Stimulated activated naive B cell treated with anti-CD40 and anti-IgM and Interleukin-4, amounts not matched to agents 10 μg/mL and 1 μg/mL and 100 μg/mL, for 72 hours (primary cell): ENCODE measurements at regions not wholly inside any gene's neighbourhood (a gene's known extent, or its start where the extent isn't known, plus 50 kb on each side); places are given as distances from the start of the nearest gene placed in this dataset.

Source experiments
- ATAC-seq, 2 donors: fragments of 150-1000 bp; cut with Tn5 transposase; replicated peaks; 2 replicates each; pipeline ENCODE4 v1.10.0; 2021; ENCODE audit warnings: moderate library complexity in 1 of 2
- DNase-seq: peaks from one replicate; pipeline ENCODE4 v3.0.0; 2021
- H3K27ac Mint-ChIP-seq: one replicate; pipeline ENCODE4 v1.8.0; 2022; ENCODE audit warnings: mild to moderate bottlenecking, mixed read lengths
- H3K27me3 Mint-ChIP-seq, 2 donors: one replicate each; pipeline ENCODE4 v1.8.0; 2022; ENCODE audit warnings: mixed read lengths in 2 of 2
- H3K36me3 Mint-ChIP-seq, 2 donors: one replicate each; pipeline ENCODE4 v1.8.0; 2022; ENCODE audit warnings: mixed read lengths in 2 of 2, mild to moderate bottlenecking in 1 of 2
- H3K4me1 Mint-ChIP-seq, 2 donors: one replicate each; pipeline ENCODE4 v1.8.0; 2022; ENCODE audit warnings: mixed read lengths in 2 of 2, mild to moderate bottlenecking in 1 of 2
- H3K4me3 Mint-ChIP-seq, 2 donors: one replicate each; pipeline ENCODE4 v1.8.0; 2022; ENCODE audit warnings: mild to moderate bottlenecking in 2 of 2, mixed read lengths in 2 of 2, moderate library complexity in 1 of 2
- H3K9me3 Mint-ChIP-seq, 2 donors: one replicate each; pipeline ENCODE4 v1.8.0; 2022; ENCODE audit warnings: mixed read lengths in 2 of 2, mild to moderate bottlenecking in 1 of 2

DNA sequence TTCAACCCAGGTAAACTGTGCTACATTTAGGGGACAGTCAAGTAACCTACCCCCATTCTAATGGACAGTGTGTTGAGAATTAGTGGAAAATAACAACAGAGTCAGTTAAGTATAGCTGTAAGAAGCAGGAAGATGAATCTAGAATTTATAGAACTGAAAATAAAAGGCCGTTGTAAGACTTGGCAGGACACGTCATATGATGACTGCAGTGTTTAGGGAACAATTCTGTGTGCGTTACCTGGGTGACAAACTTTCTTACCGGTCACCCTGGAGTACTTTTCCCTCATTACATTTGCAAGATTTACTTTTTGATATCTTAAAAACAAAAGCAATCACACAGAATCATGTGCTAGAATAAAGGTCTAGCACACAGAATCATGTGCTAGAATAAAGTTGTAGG is 536.3 kb upstream of the ZNF717 start:
- Mint-ChIP-seq H3K4me1 (no peaks in the 10 kb centered on the region), H3K4me3 (no peak overlapping the region), H3K27me3 (no peaks in the 10 kb centered on the region), H3K27ac (no peak overlapping the region), H3K9me3 (no peaks in the 10 kb centered on the region), H3K36me3 (no peaks in the 10 kb centered on the region)
- ATAC-seq = no peak
- no peak for DNase-seq

DNA sequence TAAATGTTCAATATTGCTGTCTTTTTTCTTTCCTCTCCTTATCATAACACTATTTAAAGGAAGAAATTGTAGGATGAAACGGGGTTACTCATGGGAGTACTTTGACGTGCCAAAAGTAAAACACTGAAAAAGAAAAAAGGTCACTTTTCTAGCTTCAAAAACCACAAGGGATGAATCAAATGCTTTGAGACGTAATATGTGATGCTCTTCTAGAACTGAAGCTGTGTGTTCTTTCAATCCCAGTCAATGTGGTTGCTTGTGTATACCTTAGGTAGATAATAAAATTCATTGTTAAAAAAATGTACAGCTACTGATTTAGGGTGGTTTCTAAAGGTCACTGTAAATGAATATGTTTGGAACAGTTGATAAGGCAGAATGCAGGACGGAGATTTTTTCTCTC is 538.8 kb upstream of the ZNF717 start:
- ATAC-seq (no peak), DNase-seq (no peak)
- Mint-ChIP-seq H3K27me3 (no peaks in the 10 kb centered on the region), H3K9me3 (peaks cover 0 to 2% of the 10 kb centered on the region in 2 donors), H3K36me3 (no peaks in the 10 kb centered on the region), H3K4me1 (no peaks in the 10 kb centered on the region), H3K4me3 (no peak overlapping the region), H3K27ac (no peak overlapping the region)

- ATAC-seq = no peak
- DNase-seq = no peak
- Mint-ChIP-seq H3K27ac (no peak overlapping the region), H3K4me3 (no peak overlapping the region), H3K9me3 (peaks cover 0 to 3% of the 10 kb centered on the region in 2 donors), H3K27me3 (no peaks in the 10 kb centered on the region), H3K4me1 (no peaks in the 10 kb centered on the region), H3K36me3 (no peaks in the 10 kb centered on the region)
Measured at GRCh38 chr3:76345878-76346277, 560.5 kb upstream of the ZNF717 start.

DNA sequence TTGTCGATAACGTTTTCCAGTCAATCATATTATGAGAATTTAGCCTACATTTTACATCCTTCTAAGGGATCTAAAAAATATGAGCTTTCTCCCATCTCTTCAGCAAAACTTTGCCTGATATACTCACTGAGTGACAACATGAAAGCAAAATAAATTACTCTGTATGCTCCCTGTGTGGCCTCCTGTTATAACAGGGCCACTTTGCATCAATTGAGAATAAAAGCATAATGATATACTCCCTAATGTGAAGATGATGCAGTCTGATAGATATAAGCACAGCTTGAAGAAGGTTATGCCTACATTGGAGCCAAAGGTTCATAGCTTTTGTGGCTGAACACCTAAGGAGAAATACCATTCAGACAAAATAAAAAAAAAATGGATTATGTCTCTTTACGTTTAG is 561.3 kb upstream of the ZNF717 start:
- Mint-ChIP-seq H3K4me3 (no peak overlapping the region), H3K9me3 (peaks cover 0 to 3% of the 10 kb centered on the region in 2 donors), H3K36me3 (no peaks in the 10 kb centered on the region), H3K27me3 (no peaks in the 10 kb centered on the region), H3K27ac (no peak overlapping the region), H3K4me1 (no peaks in the 10 kb centered on the region)
- DNase-seq (no peak), ATAC-seq (no peak)

- no peak for DNase-seq
- H3K4me3 Mint-ChIP-seq = no peak overlapping the region
- H3K27ac Mint-ChIP-seq = no peak overlapping the region
- H3K36me3 Mint-ChIP-seq = no peaks in the 10 kb centered on the region
- ATAC-seq = no peak
- peaks cover 0 to 3% of the 10 kb centered on the region in 2 donors for H3K9me3 Mint-ChIP-seq
- no peaks in the 10 kb centered on the region for H3K4me1 Mint-ChIP-seq
- H3K27me3 Mint-ChIP-seq = no peaks in the 10 kb centered on the region
Measured at GRCh38 chr3:76349715-76350480, 564.5 kb upstream of the ZNF717 start.

- Mint-ChIP-seq H3K27me3 (no peaks in the 10 kb centered on the region), H3K4me3 (no peak overlapping the region), H3K9me3 (peaks cover 0 to 2% of the 10 kb centered on the region in 2 donors), H3K36me3 (no peaks in the 10 kb centered on the region), H3K4me1 (no peaks in the 10 kb centered on the region), H3K27ac (no peak overlapping the region)
- DNase-seq (no peak), ATAC-seq (no peak)
Measured at GRCh38 chr3:76352051-76352450, 566.7 kb upstream of the ZNF717 start.

GRCh38 chr3:76352511-76353284 is 567.3 kb upstream of the ZNF717 start:
- no peak for ATAC-seq
- no peaks in the 10 kb centered on the region for H3K27me3 Mint-ChIP-seq
- peaks cover 0 to 2% of the 10 kb centered on the region in 2 donors for H3K9me3 Mint-ChIP-seq
- no peaks in the 10 kb centered on the region for H3K4me1 Mint-ChIP-seq
- DNase-seq = no peak
- no peak overlapping the region for H3K27ac Mint-ChIP-seq
- H3K36me3 Mint-ChIP-seq = no peaks in the 10 kb centered on the region
- no peak overlapping the region for H3K4me3 Mint-ChIP-seq

DNA sequence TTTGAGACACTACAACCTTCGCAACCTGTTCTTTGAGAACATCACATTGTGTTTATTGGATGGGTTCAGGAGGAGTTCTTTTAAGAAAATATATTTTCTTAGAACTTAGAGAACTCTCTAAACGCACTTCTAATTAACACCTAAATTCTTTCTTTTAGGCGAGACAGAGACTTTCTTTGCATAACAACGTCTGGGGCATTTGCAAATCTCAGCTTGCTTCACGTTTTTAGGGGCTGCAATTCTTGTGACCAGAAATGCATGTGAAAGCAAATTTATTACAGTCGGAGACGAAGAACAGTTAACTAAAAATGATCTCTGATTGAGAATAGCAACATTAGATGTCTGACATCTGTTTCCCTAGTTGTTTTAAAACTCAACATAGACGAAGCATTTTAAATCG is 568.3 kb upstream of the ZNF717 start:
- H3K27me3 Mint-ChIP-seq = no peaks in the 10 kb centered on the region
- H3K9me3 Mint-ChIP-seq = no peaks in the 10 kb centered on the region
- no peaks in the 10 kb centered on the region for H3K36me3 Mint-ChIP-seq
- no peaks in the 10 kb centered on the region for H3K4me1 Mint-ChIP-seq
- no peak overlapping the region for H3K4me3 Mint-ChIP-seq
- DNase-seq = no peak
- ATAC-seq = no peak
- no peak overlapping the region for H3K27ac Mint-ChIP-seq

- H3K9me3 Mint-ChIP-seq = peaks cover 1 to 3% of the 10 kb centered on the region in 2 donors
- ATAC-seq (no peak), DNase-seq (no peak)
- no peak overlapping the region for H3K27ac Mint-ChIP-seq
- H3K36me3 Mint-ChIP-seq = no peaks in the 10 kb centered on the region
- H3K4me1 Mint-ChIP-seq = no peaks in the 10 kb centered on the region
- no peaks in the 10 kb centered on the region for H3K27me3 Mint-ChIP-seq
- H3K4me3 Mint-ChIP-seq = no peak overlapping the region
Measured at GRCh38 chr3:76361010-76361409, 575.7 kb upstream of the ZNF717 start.

- no peaks in the 10 kb centered on the region for H3K36me3 Mint-ChIP-seq
- H3K27me3 Mint-ChIP-seq = no peaks in the 10 kb centered on the region
- no peak overlapping the region for H3K4me3 Mint-ChIP-seq
- H3K9me3 Mint-ChIP-seq = peaks cover 1 to 3% of the 10 kb centered on the region in 2 donors
- DNase-seq (no peak), ATAC-seq (no peak)
- H3K27ac Mint-ChIP-seq = no peak overlapping the region
- no peaks in the 10 kb centered on the region for H3K4me1 Mint-ChIP-seq
Measured at GRCh38 chr3:76362643-76363042, 577.3 kb upstream of the ZNF717 start.

GRCh38 chr3:76365275-76365674 is 579.9 kb upstream of the ZNF717 start:
- no peak for ATAC-seq
- no peak overlapping the region for H3K27ac Mint-ChIP-seq

GRCh38 chr3:76367281-76367680 is 581.9 kb upstream of the ZNF717 start:
- Mint-ChIP-seq H3K36me3 (no peaks in the 10 kb centered on the region), H3K27ac (no peak overlapping the region), H3K4me3 (no peak overlapping the region), H3K27me3 (no peaks in the 10 kb centered on the region), H3K9me3 (no peaks in the 10 kb centered on the region), H3K4me1 (no peaks in the 10 kb centered on the region)
- ATAC-seq (no peak), DNase-seq (no peak)

More at GRCh38 chr3:76365275-76365674, 579.9 kb upstream of the ZNF717 start:
- no peaks in the 10 kb centered on the region for H3K9me3 Mint-ChIP-seq
- no peaks in the 10 kb centered on the region for H3K4me1 Mint-ChIP-seq
- H3K36me3 Mint-ChIP-seq = no peaks in the 10 kb centered on the region
- H3K27me3 Mint-ChIP-seq = no peaks in the 10 kb centered on the region
- no peak overlapping the region for H3K4me3 Mint-ChIP-seq
- DNase-seq = no peak

DNA sequence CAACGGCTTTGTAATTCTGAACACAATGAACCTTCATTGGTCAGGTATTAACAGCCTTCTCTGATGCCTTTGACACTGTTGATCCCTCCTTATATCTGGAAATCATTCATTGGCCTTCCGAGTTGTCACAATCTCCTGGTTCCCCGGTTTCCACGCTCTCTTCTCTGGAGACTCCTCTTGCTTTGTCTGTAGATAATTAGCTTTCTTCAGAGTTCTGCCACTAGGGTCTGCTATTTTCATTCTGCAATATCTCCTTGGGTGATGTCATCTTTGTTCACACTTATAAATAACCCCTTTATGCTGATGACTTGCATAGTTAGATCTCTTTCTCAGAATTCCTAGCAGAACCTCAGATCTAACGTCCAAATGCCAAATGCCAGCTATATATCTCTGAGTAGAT is 583.8 kb upstream of the ZNF717 start:
- no peak for DNase-seq

GRCh38 chr3:76370749-76371520 is 585.6 kb upstream of the ZNF717 start:
- no peaks in the 10 kb centered on the region for H3K4me1 Mint-ChIP-seq
- DNase-seq (no peak), ATAC-seq (no peak)
- H3K4me3 Mint-ChIP-seq = no peak overlapping the region
- no peak overlapping the region for H3K27ac Mint-ChIP-seq
- H3K36me3 Mint-ChIP-seq = no peaks in the 10 kb centered on the region
- no peaks in the 10 kb centered on the region for H3K27me3 Mint-ChIP-seq
- no peaks in the 10 kb centered on the region for H3K9me3 Mint-ChIP-seq

More for the DNA sequence above, 583.8 kb upstream of the ZNF717 start:
- no peak overlapping the region for H3K4me3 Mint-ChIP-seq
- H3K9me3 Mint-ChIP-seq = no peaks in the 10 kb centered on the region
- H3K27ac Mint-ChIP-seq = no peak overlapping the region
- ATAC-seq = no peak
- no peaks in the 10 kb centered on the region for H3K4me1 Mint-ChIP-seq
- no peaks in the 10 kb centered on the region for H3K36me3 Mint-ChIP-seq
- H3K27me3 Mint-ChIP-seq = no peaks in the 10 kb centered on the region
